HepG2 (cell line): ENCODE measurements at regions not wholly inside any gene's neighbourhood (a gene's known extent, or its start where the extent isn't known, plus 50 kb on each side); places are given as distances from the start of the nearest gene placed in this dataset.

Experiments
- ATAC-seq: fragments of 200-7000 bp; cut with Tn5 transposase; 3 replicates; pipeline ENCODE4 v1.9.1; 2020; ENCODE audit warnings: mild to moderate bottlenecking, moderate library complexity
- BruUV-seq: library from RNA; stranded (reverse); fragments of 400-500 nt; replicated peaks from 2 replicates; lab custom pipeline; 2021; lab: Mats Ljungman, UMichigan
- CTCF ChIA-PET: fragments of 300-600 bp; formaldehyde crosslinking; extraction: SDS; loops from one replicate; lab custom pipeline; 2021; ENCODE audit warnings: low total read pairs, inconsistent platforms, low intra/inter-chr PET ratio; lab: Yijun Ruan, JAX
- POLR2A ChIA-PET: fragments of 350-600 bp; sonication (Branson Sonifier 250); formaldehyde crosslinking; loops from one replicate; lab custom pipeline; 2020; ENCODE audit warnings: antibody characterized with exemption, inconsistent platforms; lab: Yijun Ruan, JAX
- DNase-seq: peaks from one replicate; pipeline ENCODE4 v3.0.0-alpha.2; 2015; ENCODE audit warnings: low spot score
- FAIRE-seq: peaks from 3 replicates; lab custom pipeline; 2011; peaks lifted over from hg19 to GRCh38; lab: Jason Lieb, UNC
- H2AFZ ChIP-seq: one replicate; pipeline ENCODE4 v1.6.1; 2011; ENCODE audit warnings: low read length, inconsistent platforms
- H3K27ac ChIP-seq: fragments of 300-600 bp; 3 replicates; pipeline ENCODE4 v1.8.0; 2011; ENCODE audit warnings: mixed run types, mild to moderate bottlenecking, mixed read lengths, low read length, inconsistent platforms; ENCODE audit not compliant: insufficient read depth; ENCODE audit errors: extremely low read length
- H3K27me3 ChIP-seq, 2 experiments: fragments of 200-600 bp in 1 of 2; 2 replicates in 1 of 2; 3 replicates in 1 of 2; pipeline versions ENCODE4 v1.6.0 to v1.8.0; 2011; ENCODE audit warnings: low read length in 2 of 2, mild to moderate bottlenecking in 2 of 2, moderate library complexity in 2 of 2, inconsistent platforms in 1 of 2; ENCODE audit not compliant: insufficient read depth in 2 of 2, control insufficient read depth in 1 of 2
- H3K36me3 ChIP-seq, 2 experiments: fragments of 200-600 bp in 1 of 2; replicated peaks in 1 of 2; 2 replicates in 1 of 2; 3 replicates in 1 of 2; pipeline versions ENCODE4 v1.5.1 to v1.8.0; 2011; ENCODE audit warnings: low read length in 2 of 2, inconsistent platforms in 1 of 2; ENCODE audit not compliant: insufficient read depth in 2 of 2, control insufficient read depth in 1 of 2
- H3K4me1 ChIP-seq: 2 replicates; pipeline ENCODE4 v1.5.1; 2012; ENCODE audit warnings: low read length, inconsistent platforms; ENCODE audit not compliant: insufficient read depth
- H3K4me2 ChIP-seq: 2 replicates; pipeline ENCODE4 v1.6.0; 2011; ENCODE audit warnings: low read depth, low read length, inconsistent platforms
- H3K4me3 ChIP-seq, 3 experiments: fragments of 200-600 bp in 1 of 3; sonication (generic), shearing (Covaris generic) in 1 of 3; replicated peaks in 1 of 3; 2 replicates each; pipeline ENCODE4 v1.5.1; 2011 to 2016; ENCODE audit warnings: low read length in 3 of 3, inconsistent platforms in 2 of 3, low read depth in 2 of 3, mild to moderate bottlenecking in 2 of 3, control low read depth in 1 of 3, mixed read lengths in 1 of 3; ENCODE audit not compliant: insufficient read depth in 1 of 3
- H3K79me2 ChIP-seq: one replicate; pipeline ENCODE4 v1.6.1; 2011; ENCODE audit warnings: low read length, inconsistent platforms; ENCODE audit not compliant: insufficient read depth
- H3K9ac ChIP-seq: 2 replicates; pipeline ENCODE4 v1.6.0; 2011; ENCODE audit warnings: mild to moderate bottlenecking, low read depth, low read length, inconsistent platforms; ENCODE audit not compliant: insufficient read depth
- H3K9me3 ChIP-seq: 2 replicates; pipeline ENCODE4 v1.5.1; 2012; ENCODE audit warnings: mild to moderate bottlenecking, low read length
- H4K20me1 ChIP-seq: 2 replicates; pipeline ENCODE4 v1.6.0; 2011; ENCODE audit warnings: inconsistent platforms, mild to moderate bottlenecking, low read length, moderate library complexity; ENCODE audit not compliant: insufficient read depth
- HMGA1 ChIP-seq: sonication (generic); formaldehyde crosslinking; conservative IDR thresholded peaks from 2 replicates; pipeline ENCODE4 v1.4.0; 2020; ENCODE audit warnings: missing genetic modification reagents
- SMARCC2 ChIP-seq: fragments of 450-650 bp; IDR thresholded peaks from 2 replicates; pipeline ENCODE4 v1.6.1; 2017; ENCODE audit warnings: antibody characterized with exemption, mild to moderate bottlenecking
- XRCC5 ChIP-seq: fragments of 200-400 bp; formaldehyde crosslinking; optimal IDR thresholded peaks from 2 replicates; pipeline ENCODE3; 2017; ENCODE audit warnings: mild to moderate bottlenecking, low read length
- ZC3H4 ChIP-seq: sonication (generic); formaldehyde crosslinking; IDR thresholded peaks from 2 replicates; pipeline ENCODE4 v1.4.0; 2020; ENCODE audit warnings: missing genetic modification reagents, borderline replicate concordance
- ZFX ChIP-seq: sonication (generic); formaldehyde crosslinking; IDR thresholded peaks from 2 replicates; pipeline ENCODE4 v1.4.0; 2020; ENCODE audit warnings: mild to moderate bottlenecking, low read depth, missing genetic modification reagents, moderate library complexity
- ZNF101 ChIP-seq: sonication (generic); formaldehyde crosslinking; IDR thresholded peaks from 2 replicates; pipeline ENCODE4 v1.4.0; 2020; ENCODE audit warnings: mild to moderate bottlenecking, low read depth, missing genetic modification reagents, borderline replicate concordance
- ZNF432 ChIP-seq: sonication (generic); formaldehyde crosslinking; IDR thresholded peaks from 2 replicates; pipeline ENCODE4 v1.5.0; 2020; ENCODE audit warnings: missing genetic modification reagents, mild to moderate bottlenecking, borderline replicate concordance
- ZNF460 ChIP-seq: sonication (generic); formaldehyde crosslinking; IDR thresholded peaks from 2 replicates; pipeline ENCODE4 v1.5.1; 2020; ENCODE audit warnings: missing genetic modification reagents, mild to moderate bottlenecking, borderline replicate concordance
- ZNF512 ChIP-seq: sonication (generic); formaldehyde crosslinking; IDR thresholded peaks from 2 replicates; pipeline ENCODE4 v1.4.0; 2020; ENCODE audit warnings: mild to moderate bottlenecking, missing genetic modification reagents
- ZNF574 ChIP-seq: sonication (generic); formaldehyde crosslinking; IDR thresholded peaks from 2 replicates; pipeline ENCODE4 v1.4.0; 2020; ENCODE audit warnings: missing genetic modification reagents
- ZNF737 ChIP-seq: sonication (generic); formaldehyde crosslinking; IDR thresholded peaks from 2 replicates; pipeline ENCODE4 v1.5.0; 2020; ENCODE audit warnings: missing genetic modification reagents, mild to moderate bottlenecking, borderline replicate concordance
- in situ Hi-C: cut with HindIII; loops from 2 replicates; pipeline ENCODE4 v1.10.0; 2017; ENCODE audit warnings: low pct_unique_long_range_greater_than_20kb; ENCODE audit not compliant: extremely low pct_ligation_motif_present
- intact Hi-C: fragments of 100-400 bp; cut with micrococcal nuclease; formaldehyde crosslinking; loops from one replicate; pipeline ENCODE4 v1.10.0; 2022; ENCODE audit not compliant: unreplicated experiment

- Histone ChIP-seq H3K27ac (no peak overlapping the region), H3K4me3 (no peak overlapping the region), H4K20me1 (no peaks in the 10 kb centered on the region; the same call in 1 of the 2 replicates), H3K27me3 (no peaks in the 10 kb centered on the region), H3K9me3 (no peaks in the 10 kb centered on the region), H3K4me1 (no peaks in the 10 kb centered on the region), H3K9ac (no peak overlapping the region), H3K4me2 (no peak overlapping the region), H3K79me2 (no peaks in the 10 kb centered on the region), H2AFZ (no peak overlapping the region), H3K36me3 (no peaks in the 10 kb centered on the region)
- ChIA-PET CTCF (no interaction called here), POLR2A (no interaction called here)
- BruUV-seq = no TSS peak
- no peak for TF ChIP-seq ZFX (CRISPR knock-in tag)
- TF ChIP-seq XRCC5 = no peak
- no peak for TF ChIP-seq SMARCC2
- TF ChIP-seq ZNF574 (CRISPR knock-in tag) = no peak
- TF ChIP-seq ZNF737 (CRISPR knock-in tag) = no peak
- TF ChIP-seq ZNF512 (CRISPR knock-in tag) = no peak
- TF ChIP-seq HMGA1 (CRISPR knock-in tag) = no peak
- no peak for TF ChIP-seq ZNF101 (CRISPR knock-in tag)
- TF ChIP-seq ZC3H4 = no peak
- no peak for TF ChIP-seq ZNF432 (CRISPR knock-in tag)
- TF ChIP-seq ZNF460 (CRISPR knock-in tag) = no peak
- ATAC-seq (no peak), FAIRE-seq (no peak), DNase-seq (no peak)
- in situ Hi-C loops = no loop called here
- intact Hi-C loops = no loop called here
Measured at GRCh38 chr13:37923236-37923635, 53.7 kb upstream of the TRPC4 start.
